MG63 (cell line): ENCODE measurements at regions not wholly inside any gene's neighbourhood (a gene's known extent, or its start where the extent isn't known, plus 50 kb on each side); places are given as distances from the start of the nearest gene placed in this dataset.
"Not testable (repeated sequence)": the region's sequence is repeated elsewhere in the genome, so short reads cannot be mapped to it uniquely, and the experiment has no call there.

Experiments used
- DNase-seq: peaks from one replicate; pipeline ENCODE4 v3.0.0-alpha.2; 2020
- H3K27me3 ChIP-seq: fragments of 250-450 bp; sonication (Bioruptor Pico); 2 replicates; pipeline ENCODE4 v1.5.1; 2020; ENCODE audit warnings: mild to moderate bottlenecking, moderate library complexity
- H3K36me3 ChIP-seq: fragments of 250-450 bp; sonication (Bioruptor Pico); 2 replicates; pipeline ENCODE4 v1.5.1; 2020; ENCODE audit warnings: mild to moderate bottlenecking, moderate library complexity
- H3K4me3 ChIP-seq: fragments of 250-450 bp; sonication (Bioruptor Pico); 2 replicates; pipeline ENCODE4 v1.5.1; 2020; ENCODE audit warnings: mild to moderate bottlenecking, moderate library complexity
- H3K9me3 ChIP-seq: fragments of 250-450 bp; sonication (Bioruptor Pico); 2 replicates; pipeline ENCODE4 v1.5.1; 2020; ENCODE audit warnings: mild to moderate bottlenecking, moderate library complexity

GRCh38 chr2:242004223-242004901 is 134.8 kb downstream of the RTP5 start:
- Histone ChIP-seq H3K36me3 (no peaks in the 10 kb centered on the region), H3K4me3 (no peak overlapping the region)
- DNase-seq, result no peak

GRCh38 chr2:242004902-242005230 is 135.3 kb downstream of the RTP5 start:
- H3K4me3 ChIP-seq, result no peak overlapping the region
- no peaks in the 10 kb centered on the region for H3K36me3 ChIP-seq
- 0 out of 2 replicates have a peak, but pooled peaks cover 2% of the 10 kb centered on the region for H3K27me3 ChIP-seq
- H3K9me3 ChIP-seq, result no peaks in the 10 kb centered on the region
- DNase-seq, result no peak

More at GRCh38 chr2:242004223-242004901, 134.8 kb downstream of the RTP5 start:
- H3K27me3 ChIP-seq, result 0 out of 2 replicates have a peak, but pooled peaks cover 2% of the 10 kb centered on the region
- no peaks in the 10 kb centered on the region for H3K9me3 ChIP-seq

GRCh38 chr2:242006091-242006634 is 136.6 kb downstream of the RTP5 start:
- not testable (repeated sequence) for H3K27me3 ChIP-seq, DNase-seq, H3K9me3 ChIP-seq, H3K4me3 ChIP-seq, H3K36me3 ChIP-seq

- H3K9me3 ChIP-seq, H3K36me3 ChIP-seq, DNase-seq, H3K27me3 ChIP-seq, H3K4me3 ChIP-seq: not testable (repeated sequence)
Observed at GRCh38 chr2:242008908-242009307, 139.4 kb downstream of the RTP5 start.

- DNase-seq, H3K4me3 ChIP-seq, H3K36me3 ChIP-seq, H3K27me3 ChIP-seq, H3K9me3 ChIP-seq: not testable (repeated sequence)
Observed at GRCh38 chr2:242009846-242010245, 140.3 kb downstream of the RTP5 start.

GRCh38 chr2:242010252-242011166 is 141.0 kb downstream of the RTP5 start:
- not testable (repeated sequence) for H3K36me3 ChIP-seq, DNase-seq, H3K27me3 ChIP-seq, H3K9me3 ChIP-seq, H3K4me3 ChIP-seq

- DNase-seq, result no peak
- Histone ChIP-seq H3K36me3 (no peaks in the 10 kb centered on the region), H3K27me3 (no peaks in the 10 kb centered on the region), H3K9me3 (no peaks in the 10 kb centered on the region), H3K4me3 (no peak overlapping the region)
Observed at GRCh38 chr2:242011167-242011513, 141.6 kb downstream of the RTP5 start.

- Histone ChIP-seq H3K36me3 (no peaks in the 10 kb centered on the region), H3K9me3 (no peaks in the 10 kb centered on the region), H3K27me3 (no peaks in the 10 kb centered on the region), H3K4me3 (no peak overlapping the region)
- DNase-seq, result no peak
Observed at GRCh38 chr2:242011516-242011915, 142.0 kb downstream of the RTP5 start.

- DNase-seq, result no peak
- no peaks in the 10 kb centered on the region for H3K36me3 ChIP-seq
- H3K27me3 ChIP-seq, result no peaks in the 10 kb centered on the region
- H3K4me3 ChIP-seq, result no peak overlapping the region
- H3K9me3 ChIP-seq, result no peaks in the 10 kb centered on the region
Observed at GRCh38 chr2:242011991-242012764, 142.6 kb downstream of the RTP5 start.

GRCh38 chr2:242012956-242013764 is 143.6 kb downstream of the RTP5 start:
- Histone ChIP-seq H3K9me3 (no peaks in the 10 kb centered on the region), H3K27me3 (no peaks in the 10 kb centered on the region)
- DNase-seq, result no peak

GRCh38 chr2:242013771-242014170 is 144.2 kb downstream of the RTP5 start:
- DNase-seq, result no peak
- no peaks in the 10 kb centered on the region for H3K27me3 ChIP-seq
- H3K4me3 ChIP-seq, result no peak overlapping the region
- H3K36me3 ChIP-seq, result no peaks in the 10 kb centered on the region
- no peaks in the 10 kb centered on the region for H3K9me3 ChIP-seq

More at GRCh38 chr2:242012956-242013764, 143.6 kb downstream of the RTP5 start:
- Histone ChIP-seq H3K36me3 (no peaks in the 10 kb centered on the region), H3K4me3 (no peak overlapping the region)

GRCh38 chr2:242015108-242016065 is 145.9 kb downstream of the RTP5 start:
- no peaks in the 10 kb centered on the region for H3K9me3 ChIP-seq
- H3K4me3 ChIP-seq, result no peak overlapping the region
- H3K36me3 ChIP-seq, result no peaks in the 10 kb centered on the region
- H3K27me3 ChIP-seq, result no peaks in the 10 kb centered on the region
- DNase-seq, result no peak

- Histone ChIP-seq H3K9me3 (no peaks in the 10 kb centered on the region), H3K4me3 (no peak overlapping the region), H3K27me3 (no peaks in the 10 kb centered on the region), H3K36me3 (no peaks in the 10 kb centered on the region)
- DNase-seq, result no peak
Observed at GRCh38 chr2:242017086-242017485, 147.6 kb downstream of the RTP5 start.

- H3K27me3 ChIP-seq, H3K36me3 ChIP-seq, H3K4me3 ChIP-seq, H3K9me3 ChIP-seq, DNase-seq: not testable (repeated sequence)
Observed at GRCh38 chr2:242018416-242018815, 148.9 kb downstream of the RTP5 start.

GRCh38 chr2:242019344-242019743 is 149.8 kb downstream of the RTP5 start:
- H3K36me3 ChIP-seq, result no peaks in the 10 kb centered on the region
- H3K9me3 ChIP-seq, result no peaks in the 10 kb centered on the region
- H3K4me3 ChIP-seq, result no peak overlapping the region
- no peaks in the 10 kb centered on the region for H3K27me3 ChIP-seq
- no peak for DNase-seq
